BLaER1 treated with 17β-estradiol and CSF1 and Interleukin-3, amounts not matched to agents 10 nM and 100 nM (cell line): ENCODE measurements at regions not wholly inside any gene's neighbourhood (a gene's known extent, or its start where the extent isn't known, plus 50 kb on each side); places are given as distances from the start of the nearest gene placed in this dataset.
"Not testable (repeated sequence)": the region's sequence is repeated elsewhere in the genome, so short reads cannot be mapped to it uniquely, and the experiment has no call there.

ENCODE experiments used
- H3K27ac ChIP-seq, 11 experiments: shearing (Covaris generic); formaldehyde crosslinking; 2 replicates each; pipeline ENCODE4 v1.8.1; 2022
- H3K27me3 ChIP-seq, 11 experiments: shearing (Covaris generic); formaldehyde crosslinking; 2 replicates each; pipeline ENCODE4 v1.8.1; 2022
- H3K36me3 ChIP-seq, 11 experiments: shearing (Covaris generic); formaldehyde crosslinking; 2 replicates each; pipeline ENCODE4 v1.8.1; 2022
- H3K4me1 ChIP-seq, 10 experiments: shearing (Covaris generic); formaldehyde crosslinking; 2 replicates each; pipeline ENCODE4 v1.8.1; 2022
- H3K4me2 ChIP-seq, 11 experiments: shearing (Covaris generic); formaldehyde crosslinking; 2 replicates each; pipeline ENCODE4 v1.8.1; 2022
- H3K4me3 ChIP-seq, 10 experiments: shearing (Covaris generic); formaldehyde crosslinking; 2 replicates each; pipeline ENCODE4 v1.8.1; 2022
- H3K9ac ChIP-seq, 11 experiments: shearing (Covaris generic); formaldehyde crosslinking; 2 replicates each; pipeline ENCODE4 v1.8.1; 2022
- H3K9me3 ChIP-seq, 11 experiments: shearing (Covaris generic); formaldehyde crosslinking; replicated peaks in 1 of 11; 2 replicates each; pipeline ENCODE4 v1.8.1; 2022
- H4K20me1 ChIP-seq, 11 experiments: shearing (Covaris generic); formaldehyde crosslinking; 2 replicates each; pipeline ENCODE4 v1.8.1; 2022
- Cebpa-rat ChIP-seq, 11 experiments: shearing (Covaris generic); IDR thresholded peaks; 2 replicates each; pipeline ENCODE4 v1.8.1; 2022

- Histone ChIP-seq H3K36me3 (peaks cover 0 to 10% (median 0%) of the 10 kb centered on the region in 11 experiments; a peak in 3 of 22 replicates), H3K9ac (no peak overlapping the region), H4K20me1 (no peaks in the 10 kb centered on the region), H3K9me3 (peaks cover 19 to 34% (median 23%) of the 10 kb centered on the region in 11 experiments), H3K4me1 (peaks cover 0 to 43% (median 8%) of the 10 kb centered on the region in 10 experiments; a peak in 11 of 20 replicates), H3K4me2 (peak overlapping the region in 2 of 11 experiments; percentile 49 to 56; a peak in 5 of 22 replicates), H3K27me3 (peaks cover 5 to 15% (median 11%) of the 10 kb centered on the region in 11 experiments; a peak in 17 of 22 replicates), H3K27ac (no peak overlapping the region), H3K4me3 (no peak overlapping the region)
- no peak for TF ChIP-seq Cebpa-rat (IDR thresholded peaks at IDR 0.05)
Measured at GRCh38 chr6:105691081-105691480, 288.2 kb upstream of the PREP start.

GRCh38 chr6:105688573-105688972 is 285.7 kb upstream of the PREP start:
- Histone ChIP-seq H3K4me1 (peaks cover 0 to 34% (median 3%) of the 10 kb centered on the region in 10 experiments; a peak in 11 of 20 replicates), H3K27me3 (peaks cover 0 to 4% (median 1%) of the 10 kb centered on the region in 11 experiments; a peak in 12 of 22 replicates), H4K20me1 (no peaks in the 10 kb centered on the region), H3K9ac (no peak overlapping the region), H3K9me3 (peaks cover 28 to 52% (median 35%) of the 10 kb centered on the region in 11 experiments), H3K4me3 (no peak overlapping the region), H3K4me2 (peak overlapping the region in 1 of 11 experiments; percentile 6; a peak in 1 of 22 replicates), H3K27ac (no peak overlapping the region), H3K36me3 (peaks cover 0 to 10% (median 0%) of the 10 kb centered on the region in 11 experiments; a peak in 3 of 22 replicates)
- no peak for TF ChIP-seq Cebpa-rat (IDR thresholded peaks at IDR 0.05)

- not testable (repeated sequence) for H3K27me3 ChIP-seq, H3K9ac ChIP-seq, H3K4me2 ChIP-seq, H3K27ac ChIP-seq, H4K20me1 ChIP-seq, H3K4me3 ChIP-seq
- Histone ChIP-seq H3K4me1 (peaks cover 0 to 16% (median 0%) of the 10 kb centered on the region in 10 experiments; a peak in 6 of 20 replicates), H3K36me3 (peaks cover 0 to 10% (median 0%) of the 10 kb centered on the region in 11 experiments; a peak in 3 of 22 replicates), H3K9me3 (peaks cover 31 to 55% (median 37%) of the 10 kb centered on the region in 11 experiments)
Measured at GRCh38 chr6:105686793-105687192, 283.9 kb upstream of the PREP start.

GRCh38 chr6:105681061-105681460 is 278.2 kb upstream of the PREP start:
- Histone ChIP-seq H3K9me3 (peaks cover 11 to 30% (median 17%) of the 10 kb centered on the region in 11 experiments), H3K4me2 (no peak overlapping the region), H3K4me1 (no peaks in the 10 kb centered on the region), H3K36me3 (0 out of 22 replicates have a peak, but pooled peaks cover 0 to 3% (median 0%) of the 10 kb centered on the region in 11 experiments), H3K27me3 (no peaks in the 10 kb centered on the region), H3K4me3 (no peak overlapping the region), H4K20me1 (no peaks in the 10 kb centered on the region), H3K9ac (no peak overlapping the region), H3K27ac (no peak overlapping the region)
- no peak for TF ChIP-seq Cebpa-rat (IDR thresholded peaks at IDR 0.05)

GRCh38 chr6:105680131-105680530 is 277.2 kb upstream of the PREP start:
- Histone ChIP-seq H3K4me2 (no peak overlapping the region), H3K4me3 (no peak overlapping the region), H3K9ac (no peak overlapping the region), H3K36me3 (no peaks in the 10 kb centered on the region), H3K9me3 (peaks cover 3 to 21% (median 8%) of the 10 kb centered on the region in 11 experiments; a peak in 13 of 22 replicates), H3K27me3 (no peaks in the 10 kb centered on the region), H3K27ac (no peak overlapping the region), H4K20me1 (no peaks in the 10 kb centered on the region), H3K4me1 (no peaks in the 10 kb centered on the region)
- no peak for TF ChIP-seq Cebpa-rat (IDR thresholded peaks at IDR 0.05)

GRCh38 chr6:105678516-105678915 is 275.6 kb upstream of the PREP start:
- TF ChIP-seq Cebpa-rat (IDR thresholded peaks at IDR 0.05): no peak
- H3K4me2 ChIP-seq: no peak overlapping the region
- H3K9ac ChIP-seq: no peak overlapping the region
- no peaks in the 10 kb centered on the region for H4K20me1 ChIP-seq
- H3K9me3 ChIP-seq: peaks cover 0 to 20% (median 5%) of the 10 kb centered on the region in 11 experiments; a peak in 11 of 22 replicates
- H3K27me3 ChIP-seq: no peaks in the 10 kb centered on the region
- no peak overlapping the region for H3K27ac ChIP-seq
- H3K4me3 ChIP-seq: no peak overlapping the region
- no peaks in the 10 kb centered on the region for H3K36me3 ChIP-seq
- H3K4me1 ChIP-seq: no peaks in the 10 kb centered on the region

GRCh38 chr6:105677671-105678475 is 275.0 kb upstream of the PREP start:
- H3K4me1 ChIP-seq: no peaks in the 10 kb centered on the region

GRCh38 chr6:105676857-105677256 is 274.0 kb upstream of the PREP start:
- H3K4me1 ChIP-seq: no peaks in the 10 kb centered on the region
- H3K4me3 ChIP-seq: no peak overlapping the region
- no peaks in the 10 kb centered on the region for H3K27me3 ChIP-seq
- TF ChIP-seq Cebpa-rat (IDR thresholded peaks at IDR 0.05): no peak
- H3K9me3 ChIP-seq: peaks cover 0 to 10% (median 4%) of the 10 kb centered on the region in 11 experiments; a peak in 11 of 22 replicates
- H3K4me2 ChIP-seq: no peak overlapping the region
- H3K27ac ChIP-seq: no peak overlapping the region
- H4K20me1 ChIP-seq: no peaks in the 10 kb centered on the region
- no peaks in the 10 kb centered on the region for H3K36me3 ChIP-seq
- no peak overlapping the region for H3K9ac ChIP-seq

More at GRCh38 chr6:105677671-105678475, 275.0 kb upstream of the PREP start:
- Histone ChIP-seq H3K4me3 (no peak overlapping the region), H3K36me3 (no peaks in the 10 kb centered on the region), H3K27me3 (no peaks in the 10 kb centered on the region), H3K9ac (no peak overlapping the region), H3K4me2 (no peak overlapping the region), H3K27ac (no peak overlapping the region), H3K9me3 (peaks cover 0 to 20% (median 5%) of the 10 kb centered on the region in 11 experiments; a peak in 11 of 22 replicates), H4K20me1 (no peaks in the 10 kb centered on the region)
- TF ChIP-seq Cebpa-rat (IDR thresholded peaks at IDR 0.05): no peak

GRCh38 chr6:105675715-105676397 is 273.0 kb upstream of the PREP start:
- Histone ChIP-seq H3K27me3 (no peaks in the 10 kb centered on the region), H4K20me1 (no peaks in the 10 kb centered on the region), H3K4me1 (no peaks in the 10 kb centered on the region), H3K36me3 (no peaks in the 10 kb centered on the region), H3K9ac (no peak overlapping the region), H3K4me3 (no peak overlapping the region), H3K4me2 (no peak overlapping the region), H3K9me3 (peaks cover 0 to 2% (median 0%) of the 10 kb centered on the region in 11 experiments; a peak in 1 of 22 replicates), H3K27ac (no peak overlapping the region)
- TF ChIP-seq Cebpa-rat (IDR thresholded peaks at IDR 0.05): no peak

GRCh38 chr6:105672856-105673538 is 270.1 kb upstream of the PREP start:
- H3K4me1 ChIP-seq, H3K27me3 ChIP-seq, H3K4me3 ChIP-seq, H4K20me1 ChIP-seq, H3K36me3 ChIP-seq, H3K27ac ChIP-seq, H3K9ac ChIP-seq, H3K4me2 ChIP-seq: not testable (repeated sequence)
- peaks cover 0 to 16% (median 5%) of the 10 kb centered on the region in 11 experiments; a peak in 5 of 22 replicates for H3K9me3 ChIP-seq
